HUES6 (cell line): ENCODE measurements at regions not wholly inside any gene's neighbourhood (a gene's known extent, or its start where the extent isn't known, plus 50 kb on each side); places are given as distances from the start of the nearest gene placed in this dataset.

Experiments
- H3K27ac ChIP-seq: 2 replicates; pipeline ENCODE4 v1.7.0; 2013; ENCODE audit warnings: low read depth, mild to moderate bottlenecking, low read length, inconsistent platforms
- H3K27me3 ChIP-seq: 2 replicates; pipeline ENCODE4 v1.6.1; 2013; ENCODE audit warnings: low read length; ENCODE audit not compliant: control insufficient read depth, insufficient read depth
- H3K36me3 ChIP-seq: 2 replicates; pipeline ENCODE4 v1.6.1; 2013; ENCODE audit warnings: low read length; ENCODE audit not compliant: control insufficient read depth, insufficient read depth
- H3K4me1 ChIP-seq: 2 replicates; pipeline ENCODE4 v1.6.1; 2013; ENCODE audit warnings: low read length; ENCODE audit not compliant: control insufficient read depth, insufficient read depth
- H3K4me3 ChIP-seq: 2 replicates; pipeline ENCODE4 v1.5.1; 2013; ENCODE audit warnings: low read depth, low read length
- H3K9ac ChIP-seq: one replicate; pipeline ENCODE4 v1.6.1; 2013; ENCODE audit warnings: mild to moderate bottlenecking, low read length
- H3K9me3 ChIP-seq: 2 replicates; pipeline ENCODE4 v1.6.1; 2013; ENCODE audit warnings: low read depth, low read length; ENCODE audit not compliant: control insufficient read depth, insufficient read depth

DNA sequence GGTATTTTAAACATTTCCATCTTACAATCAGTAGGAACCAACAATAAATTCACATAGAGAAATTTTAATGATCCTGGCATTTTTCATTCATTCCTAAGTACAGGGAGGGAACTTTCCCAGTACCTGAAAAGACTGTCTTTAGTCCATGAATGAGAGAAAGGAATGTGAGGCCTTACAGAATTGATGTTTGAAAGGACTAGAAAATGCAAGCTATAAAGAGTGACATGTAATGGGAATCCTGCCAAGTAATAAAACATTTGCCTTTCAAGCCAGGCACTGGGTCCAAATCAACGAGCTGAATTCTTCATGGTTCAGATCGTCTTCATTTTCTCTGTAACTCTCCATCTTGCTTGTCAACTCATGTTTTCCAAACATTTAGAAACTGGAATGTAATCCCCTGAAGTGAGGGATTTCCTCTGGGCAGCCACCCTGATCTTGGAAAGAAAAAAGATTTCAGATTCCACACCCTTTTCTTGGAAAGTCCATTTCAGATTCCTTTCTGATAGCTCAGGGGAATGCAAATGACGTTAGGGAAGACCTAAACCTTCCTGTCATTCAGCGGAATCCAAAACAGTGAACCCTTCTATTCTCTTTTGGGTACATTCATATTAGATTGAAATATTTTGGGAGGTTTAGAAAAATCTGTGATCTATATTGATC is 315.8 kb downstream of the SH3GL2 start:
- Histone ChIP-seq H3K4me1 (no peaks in the 10 kb centered on the region), H3K27me3 (no peaks in the 10 kb centered on the region), H3K27ac (no peak overlapping the region), H3K9me3 (no peaks in the 10 kb centered on the region), H3K4me3 (no peak overlapping the region), H3K36me3 (no peaks in the 10 kb centered on the region), H3K9ac (no peak overlapping the region)

DNA sequence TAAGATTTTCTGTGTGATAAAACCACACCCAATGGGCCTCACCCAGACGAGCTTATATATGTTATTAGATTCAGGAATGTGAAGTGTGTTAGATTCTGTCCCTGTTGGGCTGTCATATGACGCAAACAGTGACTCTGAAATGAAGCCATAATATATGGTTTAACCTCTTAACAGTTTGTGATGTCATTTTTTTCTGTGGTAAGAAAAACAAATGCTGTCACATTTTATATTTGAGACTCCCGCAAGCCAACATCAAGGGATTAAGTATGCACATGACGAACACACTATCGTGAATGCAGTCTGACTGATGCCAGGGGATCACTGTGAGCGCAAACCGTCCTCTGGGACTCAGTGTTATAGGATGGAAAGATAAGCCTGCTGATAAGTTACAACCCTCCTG is 321.7 kb downstream of the SH3GL2 start:
- no peaks in the 10 kb centered on the region for H3K9me3 ChIP-seq
- H3K27ac ChIP-seq = no peak overlapping the region
- peaks cover 45% of the 10 kb centered on the region for H3K27me3 ChIP-seq
- no peak overlapping the region for H3K9ac ChIP-seq
- H3K36me3 ChIP-seq = no peaks in the 10 kb centered on the region
- H3K4me3 ChIP-seq = no peak overlapping the region
- no peaks in the 10 kb centered on the region for H3K4me1 ChIP-seq

DNA sequence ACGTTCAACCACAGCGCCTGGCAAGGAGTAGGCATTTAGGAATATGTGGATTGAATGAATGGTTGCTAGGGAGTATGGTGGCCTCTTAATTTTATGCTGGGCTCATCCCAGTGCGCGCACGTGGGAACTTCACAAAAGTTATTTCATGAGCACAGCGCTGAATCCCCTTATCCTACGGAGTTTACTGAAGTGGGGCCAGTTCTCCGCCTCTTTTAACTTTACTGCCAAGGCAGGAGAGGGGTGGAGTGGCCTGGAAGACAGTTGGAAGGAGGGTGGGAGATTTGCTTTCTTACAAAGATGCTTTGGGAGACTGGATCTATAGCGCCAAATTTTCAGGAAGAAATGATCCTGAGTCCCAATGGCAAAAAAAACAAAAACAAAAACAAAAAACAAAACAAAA is 326.5 kb downstream of the SH3GL2 start:
- H3K27me3 ChIP-seq = peaks cover 77% of the 10 kb centered on the region
- peak overlapping the region; percentile 55; the same call in 1 of the 2 replicates for H3K4me3 ChIP-seq

DNA sequence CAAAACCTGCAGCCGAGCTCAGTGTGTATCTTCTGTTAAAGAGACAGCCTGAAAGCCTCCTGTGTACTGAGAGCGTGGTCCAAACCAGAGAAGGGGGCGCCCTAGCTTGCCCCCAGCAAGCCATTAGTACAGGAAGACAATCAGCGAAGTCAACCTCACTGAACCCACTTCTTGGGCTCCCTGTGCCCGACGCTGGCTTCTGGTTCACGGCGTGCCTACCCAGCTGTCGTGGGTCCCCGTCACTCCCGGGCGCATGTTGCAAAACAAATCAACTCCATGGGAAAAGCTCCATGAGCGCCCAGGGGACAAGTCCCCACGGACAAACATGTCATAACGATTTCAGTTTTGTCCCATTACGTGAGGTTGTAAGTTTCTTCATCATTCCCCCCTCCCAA is 326.9 kb downstream of the SH3GL2 start:
- no peaks in the 10 kb centered on the region for H3K9me3 ChIP-seq
- H3K4me1 ChIP-seq = peaks cover 4% of the 10 kb centered on the region
- peaks cover 77% of the 10 kb centered on the region for H3K27me3 ChIP-seq
- no peak overlapping the region for H3K9ac ChIP-seq
- H3K27ac ChIP-seq = no peak overlapping the region
- peak overlapping the region; percentile 55 for H3K4me3 ChIP-seq
- no peaks in the 10 kb centered on the region for H3K36me3 ChIP-seq

More for the DNA sequence above, 326.5 kb downstream of the SH3GL2 start:
- Histone ChIP-seq H3K36me3 (no peaks in the 10 kb centered on the region), H3K9me3 (no peaks in the 10 kb centered on the region), H3K9ac (no peak overlapping the region), H3K4me1 (peaks cover 4% of the 10 kb centered on the region), H3K27ac (no peak overlapping the region)

- peaks cover 74% of the 10 kb centered on the region for H3K27me3 ChIP-seq
- peaks cover 4% of the 10 kb centered on the region for H3K4me1 ChIP-seq
These were observed 327.4 kb downstream of the SH3GL2 start for GRCh38 chr9:17906176-17906840.

DNA sequence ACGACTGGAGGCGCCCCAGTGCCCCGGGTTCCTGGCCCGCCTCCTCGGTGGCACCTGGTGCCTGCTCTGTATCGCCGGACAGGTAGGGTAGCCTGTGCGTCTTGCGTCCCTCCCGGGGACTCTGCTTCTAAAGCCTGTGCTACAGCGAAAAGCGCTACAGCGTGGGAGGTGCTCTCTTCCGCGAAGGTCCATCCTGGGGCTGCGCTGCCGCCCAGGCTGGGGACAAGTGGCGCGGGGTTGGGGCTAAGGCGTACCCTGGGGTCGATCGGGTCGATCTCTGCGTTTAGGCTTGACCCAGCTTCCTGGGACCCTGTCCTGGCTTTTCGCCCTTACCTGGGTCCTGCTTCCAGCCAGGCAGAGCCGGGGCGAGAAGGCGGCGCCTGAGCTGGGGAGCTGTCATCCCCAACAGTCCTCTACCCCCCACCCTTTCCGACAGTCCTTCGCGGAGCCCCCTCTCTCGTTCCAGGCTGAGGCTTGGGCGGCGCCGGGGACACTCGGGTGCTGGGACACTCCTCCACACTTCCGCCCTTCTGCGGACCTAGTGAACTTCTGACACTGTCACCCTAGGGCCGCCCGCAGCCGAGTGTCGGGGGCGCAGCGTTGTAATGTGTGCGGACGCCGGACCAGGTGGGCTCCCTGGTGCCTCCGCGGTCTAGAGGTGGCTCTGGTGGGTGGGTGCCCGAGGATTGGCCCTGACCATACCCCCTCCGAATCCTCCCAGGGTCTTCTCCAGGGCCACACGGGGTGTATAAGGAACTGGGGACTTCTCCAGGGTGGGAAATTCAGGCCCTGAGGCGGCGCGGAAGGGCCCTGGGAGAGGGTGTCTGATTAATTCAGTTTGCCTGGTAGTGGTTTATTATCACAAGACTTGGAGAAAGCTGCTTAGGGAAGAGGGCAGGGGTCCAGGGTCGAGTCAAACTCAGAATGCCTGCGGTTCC is 328.2 kb downstream of the SH3GL2 start:
- Histone ChIP-seq H3K9me3 (no peaks in the 10 kb centered on the region), H3K27me3 (peaks cover 67% of the 10 kb centered on the region), H3K27ac (no peak overlapping the region), H3K4me1 (peaks cover 4% of the 10 kb centered on the region), H3K4me3 (peak overlapping the region; percentile 55), H3K9ac (no peak overlapping the region), H3K36me3 (no peaks in the 10 kb centered on the region)

More at GRCh38 chr9:17906176-17906840, 327.4 kb downstream of the SH3GL2 start:
- H3K36me3 ChIP-seq = no peaks in the 10 kb centered on the region
- peak overlapping the region; percentile 55 for H3K4me3 ChIP-seq
- no peak overlapping the region for H3K27ac ChIP-seq
- H3K9me3 ChIP-seq = no peaks in the 10 kb centered on the region
- H3K9ac ChIP-seq = no peak overlapping the region

DNA sequence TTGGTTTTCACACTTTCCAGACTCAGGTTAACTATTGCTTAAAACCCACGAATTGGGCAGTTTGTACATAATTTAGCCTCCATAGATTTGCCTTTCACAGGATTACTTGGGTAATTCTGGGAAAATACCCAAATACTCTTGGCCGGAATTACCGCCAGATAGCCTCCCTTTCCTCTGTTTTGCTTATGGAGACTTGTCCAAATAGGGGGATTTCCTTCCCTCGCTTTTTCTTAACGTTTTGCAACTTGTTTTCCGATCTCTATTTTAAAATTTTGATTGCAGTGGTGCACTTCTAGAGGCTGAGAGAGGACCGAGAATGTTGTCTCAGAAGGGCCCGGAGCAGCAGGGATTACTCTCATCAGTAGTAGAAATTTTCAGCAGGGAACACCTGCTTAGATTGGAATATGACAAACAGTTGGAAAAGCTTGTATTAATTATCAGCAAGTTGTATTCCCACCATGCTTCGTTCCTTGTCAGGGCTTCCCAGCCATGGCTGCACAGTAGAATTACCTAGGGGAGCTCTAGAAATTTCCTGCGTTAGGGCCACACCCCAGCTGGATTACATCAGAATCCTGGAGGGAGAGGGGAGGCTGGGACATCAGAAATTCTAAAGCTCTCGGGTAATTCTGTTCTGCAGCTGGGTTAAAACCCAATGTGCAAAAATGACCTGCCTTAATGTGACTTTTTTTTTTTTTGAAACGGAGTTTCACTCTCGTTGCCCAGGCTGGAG is 329.1 kb downstream of the SH3GL2 start:
- H3K27me3 ChIP-seq = peaks cover 59% of the 10 kb centered on the region
- no peak overlapping the region for H3K27ac ChIP-seq
- no peaks in the 10 kb centered on the region for H3K36me3 ChIP-seq

GRCh38 chr9:17926246-17926645 is 347.4 kb downstream of the SH3GL2 start:
- Histone ChIP-seq H3K9ac (no peak overlapping the region), H3K27me3 (no peaks in the 10 kb centered on the region), H3K27ac (no peak overlapping the region), H3K4me3 (no peak overlapping the region), H3K36me3 (no peaks in the 10 kb centered on the region), H3K9me3 (no peaks in the 10 kb centered on the region), H3K4me1 (no peaks in the 10 kb centered on the region; the same call in 1 of the 2 replicates)

More for the DNA sequence above, 329.1 kb downstream of the SH3GL2 start:
- Histone ChIP-seq H3K9me3 (no peaks in the 10 kb centered on the region), H3K9ac (no peak overlapping the region), H3K4me3 (peak overlapping the region; percentile 55; the same call in 1 of the 2 replicates), H3K4me1 (peaks cover 4% of the 10 kb centered on the region)

- H3K27me3 ChIP-seq = no peaks in the 10 kb centered on the region
- no peaks in the 10 kb centered on the region; the same call in 1 of the 2 replicates for H3K4me1 ChIP-seq
- no peaks in the 10 kb centered on the region for H3K36me3 ChIP-seq
- no peak overlapping the region for H3K4me3 ChIP-seq
- H3K9me3 ChIP-seq = no peaks in the 10 kb centered on the region
- no peak overlapping the region for H3K27ac ChIP-seq
- H3K9ac ChIP-seq = no peak overlapping the region
These were observed 348.8 kb downstream of the SH3GL2 start for GRCh38 chr9:17927616-17928015.

DNA sequence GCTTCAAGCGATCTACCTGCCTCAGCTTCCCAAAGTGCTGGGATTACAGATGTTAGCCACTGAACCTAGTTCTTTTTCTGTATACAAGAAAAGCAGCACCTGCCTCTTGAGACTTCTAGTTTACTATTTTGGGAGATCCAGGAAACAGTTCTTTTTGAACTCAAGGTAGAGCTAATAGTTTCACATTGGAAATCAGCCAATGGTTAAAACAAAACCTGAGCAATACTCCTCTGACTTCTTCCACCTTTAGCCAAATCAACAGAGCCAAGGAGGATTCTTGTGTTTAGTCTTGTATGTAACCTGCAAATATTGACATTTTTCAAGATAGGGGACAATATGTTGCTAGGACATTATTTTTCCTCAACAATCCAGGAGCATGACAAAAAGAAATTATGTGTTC is 349.4 kb downstream of the SH3GL2 start:
- Histone ChIP-seq H3K27me3 (no peaks in the 10 kb centered on the region), H3K9me3 (no peaks in the 10 kb centered on the region), H3K36me3 (no peaks in the 10 kb centered on the region), H3K4me3 (no peak overlapping the region), H3K4me1 (no peaks in the 10 kb centered on the region; the same call in 1 of the 2 replicates), H3K9ac (no peak overlapping the region), H3K27ac (no peak overlapping the region)
